IPS-18a (cell line): ENCODE measurements at regions not wholly inside any gene's neighbourhood (a gene's known extent, or its start where the extent isn't known, plus 50 kb on each side); places are given as distances from the start of the nearest gene placed in this dataset.

Source experiments
- H3K27ac ChIP-seq: one replicate; pipeline ENCODE4 v1.5.1; 2013; ENCODE audit warnings: low read length
- H3K27me3 ChIP-seq: one replicate; pipeline ENCODE4 v1.6.1; 2013; ENCODE audit warnings: mild to moderate bottlenecking, low read length; ENCODE audit not compliant: control insufficient read depth, insufficient read depth
- H3K36me3 ChIP-seq: one replicate; pipeline ENCODE4 v1.6.1; 2013; ENCODE audit warnings: low read depth, low read length; ENCODE audit not compliant: control insufficient read depth
- H3K4me1 ChIP-seq: one replicate; pipeline ENCODE4 v1.6.1; 2013; ENCODE audit warnings: low read depth, low read length; ENCODE audit not compliant: control insufficient read depth
- H3K4me3 ChIP-seq: one replicate; pipeline ENCODE4 v1.5.1; 2013; ENCODE audit warnings: low read length
- H3K9ac ChIP-seq: one replicate; pipeline ENCODE4 v1.6.1; 2013; ENCODE audit warnings: mild to moderate bottlenecking, low read length, moderate library complexity
- H3K9me3 ChIP-seq: one replicate; pipeline ENCODE4 v1.6.1; 2013; ENCODE audit warnings: low read depth, low read length; ENCODE audit not compliant: control insufficient read depth

- Histone ChIP-seq H3K9me3 (no peaks in the 10 kb centered on the region), H3K27me3 (peaks cover 6% of the 10 kb centered on the region), H3K4me1 (peaks cover 24% of the 10 kb centered on the region), H3K27ac (no peak overlapping the region), H3K9ac (no peak overlapping the region), H3K4me3 (no peak overlapping the region), H3K36me3 (no peaks in the 10 kb centered on the region)
Measured at GRCh38 chr11:122320671-122321070, 204.7 kb upstream of the BLID start.

DNA sequence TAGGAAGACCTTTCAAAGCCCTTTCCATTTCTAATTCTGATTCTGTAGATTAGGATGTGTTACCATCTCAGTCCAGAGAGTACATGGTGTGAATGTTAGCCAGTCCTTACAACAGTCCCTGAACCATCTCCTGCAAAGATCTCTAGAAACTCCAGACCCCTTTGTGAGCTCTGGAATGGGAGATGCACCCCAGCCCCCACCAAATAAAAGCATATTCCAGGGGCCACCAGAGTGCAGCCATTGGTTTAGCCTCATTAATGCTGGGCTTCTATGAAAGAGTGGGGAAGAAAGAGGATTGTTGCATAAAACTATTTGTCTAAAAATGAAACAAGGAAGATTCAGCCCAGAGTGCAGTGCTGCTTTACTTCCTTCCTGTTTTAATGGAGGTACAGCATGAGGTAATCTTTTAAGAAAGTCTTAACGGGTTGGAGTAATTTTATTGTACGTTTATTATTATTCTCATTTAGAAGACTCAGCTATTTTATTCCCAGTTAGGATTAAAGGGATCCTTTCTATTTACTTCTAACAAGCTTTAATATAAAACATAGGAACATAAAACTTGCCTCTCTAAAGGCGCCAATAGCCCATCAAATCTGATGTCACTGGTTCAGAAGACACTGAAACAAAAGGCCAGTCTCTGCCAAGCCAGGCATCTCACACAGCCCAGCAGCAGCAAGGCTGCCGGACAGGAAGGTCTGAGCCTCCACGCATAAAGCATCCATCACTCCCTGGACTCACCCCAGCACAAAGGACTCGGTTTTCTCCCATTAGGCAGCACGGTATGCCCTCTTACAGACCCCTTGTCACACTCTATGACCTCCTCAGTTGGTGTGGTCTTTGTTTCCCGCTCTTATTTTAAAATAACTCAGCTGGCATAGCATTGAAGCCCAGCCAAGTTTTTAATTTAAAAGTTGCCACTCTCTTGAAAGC lies 203.9 kb upstream of the BLID start:
- H3K27me3 ChIP-seq, result no peaks in the 10 kb centered on the region
- H3K9me3 ChIP-seq, result no peaks in the 10 kb centered on the region
- H3K36me3 ChIP-seq, result no peaks in the 10 kb centered on the region
- no peak overlapping the region for H3K4me3 ChIP-seq
- H3K9ac ChIP-seq, result no peak overlapping the region
- no peak overlapping the region for H3K27ac ChIP-seq
- peaks cover 24% of the 10 kb centered on the region for H3K4me1 ChIP-seq

- H3K27ac ChIP-seq, result no peak overlapping the region
- no peak overlapping the region for H3K4me3 ChIP-seq
- no peaks in the 10 kb centered on the region for H3K9me3 ChIP-seq
- H3K27me3 ChIP-seq, result no peaks in the 10 kb centered on the region
- no peaks in the 10 kb centered on the region for H3K36me3 ChIP-seq
- peaks cover 24% of the 10 kb centered on the region for H3K4me1 ChIP-seq
- no peak overlapping the region for H3K9ac ChIP-seq
Measured at GRCh38 chr11:122319085-122319484, 203.1 kb upstream of the BLID start.

DNA sequence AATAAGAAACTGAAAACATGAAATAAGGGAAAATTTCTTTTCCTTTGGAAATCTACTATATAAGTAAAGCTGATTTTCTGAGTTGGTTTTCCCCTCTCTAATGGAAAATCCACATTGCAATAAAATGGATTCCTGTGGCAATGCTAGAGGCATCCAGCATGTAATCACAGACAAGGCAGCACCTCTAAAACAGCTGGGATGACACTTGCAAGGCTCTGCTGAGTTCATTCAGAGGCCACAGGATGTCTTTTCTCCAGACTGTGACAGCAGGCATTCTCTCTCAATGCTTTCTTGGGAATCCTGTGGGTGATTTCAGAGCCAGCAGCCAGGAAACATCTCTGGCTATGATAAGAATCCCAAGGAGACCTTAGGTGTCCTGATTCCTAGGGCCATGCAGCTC lies 201.3 kb upstream of the BLID start:
- Histone ChIP-seq H3K27me3 (no peaks in the 10 kb centered on the region), H3K4me3 (no peak overlapping the region), H3K27ac (no peak overlapping the region), H3K36me3 (no peaks in the 10 kb centered on the region), H3K9ac (no peak overlapping the region), H3K4me1 (peaks cover 24% of the 10 kb centered on the region), H3K9me3 (no peaks in the 10 kb centered on the region)

- Histone ChIP-seq H3K9me3 (no peaks in the 10 kb centered on the region), H3K36me3 (no peaks in the 10 kb centered on the region), H3K4me1 (peaks cover 21% of the 10 kb centered on the region), H3K9ac (no peak overlapping the region), H3K27me3 (peaks cover 1% of the 10 kb centered on the region), H3K4me3 (no peak overlapping the region), H3K27ac (no peak overlapping the region)
Measured at GRCh38 chr11:122313581-122313980, 197.6 kb upstream of the BLID start.

DNA sequence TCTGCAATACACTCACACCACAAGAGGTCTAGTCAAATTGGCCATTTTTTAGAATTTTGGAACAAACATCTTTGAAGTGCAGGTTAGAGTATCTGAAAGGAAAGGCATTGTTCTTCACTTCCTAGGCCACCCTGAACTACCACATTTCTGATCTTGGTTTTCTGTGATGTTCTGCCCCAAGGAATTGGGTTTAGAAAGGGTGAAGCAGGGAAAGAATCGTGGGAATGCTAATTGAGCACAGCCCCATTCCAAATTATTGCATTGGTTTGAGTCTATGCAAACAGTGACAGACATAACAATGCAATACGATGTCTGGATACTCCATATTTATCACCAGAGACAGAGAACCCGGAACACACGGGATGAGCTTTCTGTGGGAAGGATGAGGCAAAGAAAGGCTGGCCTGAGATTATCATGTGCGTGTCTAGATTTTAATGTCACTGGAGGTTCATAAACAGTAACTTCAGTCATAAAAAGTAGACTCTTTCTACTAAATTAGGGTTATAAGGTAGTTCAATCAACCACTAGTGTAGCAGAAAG lies 195.3 kb upstream of the BLID start:
- Histone ChIP-seq H3K36me3 (no peaks in the 10 kb centered on the region), H3K4me3 (no peak overlapping the region)

GRCh38 chr11:122310766-122311165 lies 194.8 kb upstream of the BLID start:
- Histone ChIP-seq H3K27ac (no peak overlapping the region), H3K4me1 (peaks cover 46% of the 10 kb centered on the region), H3K9ac (no peak overlapping the region), H3K4me3 (no peak overlapping the region), H3K36me3 (no peaks in the 10 kb centered on the region), H3K27me3 (peaks cover 15% of the 10 kb centered on the region), H3K9me3 (no peaks in the 10 kb centered on the region)

More for the DNA sequence above, 195.3 kb upstream of the BLID start:
- H3K27ac ChIP-seq, result no peak overlapping the region
- H3K27me3 ChIP-seq, result peaks cover 11% of the 10 kb centered on the region
- no peak overlapping the region for H3K9ac ChIP-seq
- H3K9me3 ChIP-seq, result no peaks in the 10 kb centered on the region
- H3K4me1 ChIP-seq, result peaks cover 42% of the 10 kb centered on the region

DNA sequence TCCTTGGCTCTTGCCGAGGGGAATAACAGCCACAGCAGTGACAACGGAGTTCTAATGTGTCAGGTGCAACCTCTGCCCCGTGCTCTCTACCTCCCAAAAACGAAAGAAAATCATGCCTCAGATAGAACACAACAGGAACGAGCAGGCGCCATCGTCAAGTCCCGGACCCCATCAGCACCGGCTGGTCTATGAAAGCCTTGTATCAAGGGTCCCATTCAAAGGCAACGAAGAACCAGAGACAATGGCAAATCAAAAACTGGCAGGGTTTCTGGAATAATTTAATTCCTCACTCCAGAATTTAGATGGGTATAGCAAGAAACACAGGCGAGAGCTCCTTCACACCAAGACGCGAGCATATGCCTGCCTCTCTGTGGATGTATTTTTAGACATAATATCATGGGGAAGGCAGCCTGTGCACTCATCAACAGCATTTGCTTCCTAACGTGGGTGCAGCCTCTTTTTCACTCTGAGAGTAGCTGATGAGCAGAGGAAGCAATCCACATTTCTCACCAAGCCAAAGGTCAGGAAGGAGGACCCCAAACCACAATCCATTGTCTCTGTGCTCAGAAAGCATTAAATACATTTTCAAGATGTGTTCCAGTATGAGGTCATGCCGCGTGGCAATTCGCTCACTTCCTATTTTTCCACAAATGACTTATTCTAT lies 193.4 kb upstream of the BLID start:
- Histone ChIP-seq H3K9ac (no peak overlapping the region), H3K9me3 (no peaks in the 10 kb centered on the region), H3K4me1 (peaks cover 48% of the 10 kb centered on the region), H3K36me3 (no peaks in the 10 kb centered on the region), H3K27me3 (peaks cover 15% of the 10 kb centered on the region), H3K27ac (no peak overlapping the region), H3K4me3 (no peak overlapping the region)

GRCh38 chr11:122308226-122308625 lies 192.2 kb upstream of the BLID start:
- Histone ChIP-seq H3K36me3 (no peaks in the 10 kb centered on the region), H3K9ac (no peak overlapping the region), H3K4me1 (peaks cover 52% of the 10 kb centered on the region), H3K27ac (no peak overlapping the region), H3K9me3 (no peaks in the 10 kb centered on the region), H3K4me3 (no peak overlapping the region), H3K27me3 (peaks cover 15% of the 10 kb centered on the region)

DNA sequence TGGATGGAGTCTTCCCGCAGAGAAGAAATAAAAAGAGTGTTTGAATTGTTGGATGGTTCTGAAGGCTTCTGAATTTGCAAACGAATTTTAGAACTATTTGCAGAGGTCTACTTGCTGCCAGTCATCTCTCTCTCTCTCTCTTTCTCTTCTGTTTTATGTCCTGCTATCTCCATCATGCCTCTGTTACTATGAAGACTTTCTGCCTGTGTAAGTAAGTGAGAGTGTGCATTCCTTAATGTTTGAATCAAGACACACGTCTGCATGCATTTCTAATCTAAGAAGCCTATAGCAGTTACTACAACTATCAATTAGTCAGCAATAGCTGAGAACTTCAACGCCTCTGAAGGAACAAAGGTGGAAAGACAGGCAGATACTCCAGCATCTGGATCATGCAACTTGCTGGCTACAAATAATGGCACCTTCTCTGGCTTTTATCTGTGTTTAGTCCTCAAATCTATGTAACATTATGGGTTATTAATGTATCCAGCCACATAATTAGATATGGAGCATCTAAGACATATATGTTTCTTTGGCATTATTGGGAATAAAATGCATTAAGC lies 191.5 kb upstream of the BLID start:
- Histone ChIP-seq H3K9me3 (no peaks in the 10 kb centered on the region), H3K4me3 (no peak overlapping the region), H3K9ac (no peak overlapping the region), H3K27ac (no peak overlapping the region), H3K27me3 (peaks cover 15% of the 10 kb centered on the region), H3K4me1 (peaks cover 52% of the 10 kb centered on the region), H3K36me3 (no peaks in the 10 kb centered on the region)

GRCh38 chr11:122306831-122307391 lies 190.9 kb upstream of the BLID start:
- no peak overlapping the region for H3K27ac ChIP-seq
- no peak overlapping the region for H3K9ac ChIP-seq
- peaks cover 52% of the 10 kb centered on the region for H3K4me1 ChIP-seq
- no peaks in the 10 kb centered on the region for H3K9me3 ChIP-seq
- peaks cover 15% of the 10 kb centered on the region for H3K27me3 ChIP-seq
- peak overlapping the region; percentile 17 for H3K4me3 ChIP-seq
- no peaks in the 10 kb centered on the region for H3K36me3 ChIP-seq
